ENCODE measurements at regions not wholly inside any gene's neighbourhood (a gene's known extent, or its start where the extent isn't known, plus 50 kb on each side); places are given as distances from the start of the nearest gene placed in this dataset.

GRCh38 chr10:23514321-23514720, 75.4 kb downstream of the OTUD1 start:
- no peak overlapping the region for H3K27ac ChIP-seq
- H3K9me3 ChIP-seq = no peaks in the 10 kb centered on the region
- TF ChIP-seq EP300 (IDR thresholded peaks at IDR 0.05) (no peak), POLR2AphosphoS5 (IDR thresholded peaks at IDR 0.05) (no peak), CTCF (IDR thresholded peaks at IDR 0.05) (no peak)
- DNase-seq = no peak
- no peaks in the 10 kb centered on the region for H3K36me3 ChIP-seq
- H3K4me3 ChIP-seq = no peak overlapping the region
- 61 to 72% methylated on average over 4 of the region's 4 CpGs for WGBS, 2 donors
- intact Hi-C loops (cut with DNase I) = no loop called here
- H3K27me3 ChIP-seq = no peaks in the 10 kb centered on the region
- no peaks in the 10 kb centered on the region for H3K4me1 ChIP-seq

GRCh38 chr10:23516530-23516929, 77.7 kb downstream of the OTUD1 start:
- DNase-seq = no peak
- intact Hi-C loops (cut with DNase I) = no loop called here
- WGBS, 2 donors = 26% methylated on average over 3 of the region's 3 CpGs
- H3K9me3 ChIP-seq = no peaks in the 10 kb centered on the region
- no peak overlapping the region for H3K4me3 ChIP-seq
- H3K4me1 ChIP-seq = no peaks in the 10 kb centered on the region
- H3K36me3 ChIP-seq = no peaks in the 10 kb centered on the region
- no peaks in the 10 kb centered on the region for H3K27me3 ChIP-seq
- TF ChIP-seq POLR2A (IDR thresholded peaks at IDR 0.05) (no peak), CTCF (IDR thresholded peaks at IDR 0.05) (no peak), POLR2AphosphoS5 (IDR thresholded peaks at IDR 0.05) (no peak), EP300 (IDR thresholded peaks at IDR 0.05) (no peak)
- H3K27ac ChIP-seq = no peak overlapping the region

GRCh38 chr10:23517155-23517554, 78.3 kb downstream of the OTUD1 start:
- H3K9me3 ChIP-seq = no peaks in the 10 kb centered on the region
- no peaks in the 10 kb centered on the region for H3K4me1 ChIP-seq
- intact Hi-C loops (cut with DNase I) = no loop called here
- H3K4me3 ChIP-seq = no peak overlapping the region
- H3K27me3 ChIP-seq = no peaks in the 10 kb centered on the region
- H3K27ac ChIP-seq = no peak overlapping the region
- no peak for TF ChIP-seq EP300 (IDR thresholded peaks at IDR 0.05)
- TF ChIP-seq POLR2AphosphoS5 (IDR thresholded peaks at IDR 0.05) = no peak
- TF ChIP-seq POLR2A (IDR thresholded peaks at IDR 0.05) = no peak
- no peak for TF ChIP-seq CTCF (IDR thresholded peaks at IDR 0.05)
- WGBS, 2 donors = 72 to 77% methylated on average over 2 of the region's 2 CpGs
- H3K36me3 ChIP-seq = no peaks in the 10 kb centered on the region
- DNase-seq = no peak

GRCh38 chr10:23521735-23522134, 82.9 kb downstream of the OTUD1 start:
- H3K36me3 ChIP-seq = no peaks in the 10 kb centered on the region
- no peaks in the 10 kb centered on the region for H3K9me3 ChIP-seq
- no peak for TF ChIP-seq POLR2A (IDR thresholded peaks at IDR 0.05)
- no peak for TF ChIP-seq POLR2AphosphoS5 (IDR thresholded peaks at IDR 0.05)
- TF ChIP-seq CTCF (IDR thresholded peaks at IDR 0.05) = no peak
- TF ChIP-seq EP300 (IDR thresholded peaks at IDR 0.05) = no peak
- 63 to 87% methylated on average over 1 of the region's 1 CpG for WGBS, 2 donors
- no peak overlapping the region for H3K27ac ChIP-seq
- H3K4me3 ChIP-seq = no peak overlapping the region
- H3K4me1 ChIP-seq = no peaks in the 10 kb centered on the region
- H3K27me3 ChIP-seq = no peaks in the 10 kb centered on the region
- no peak for DNase-seq
- intact Hi-C loops (cut with DNase I) = no loop called here

- intact Hi-C loops (cut with DNase I) = no loop called here
- Histone ChIP-seq H3K27ac (no peak overlapping the region), H3K27me3 (no peaks in the 10 kb centered on the region), H3K9me3 (no peaks in the 10 kb centered on the region), H3K4me3 (no peak overlapping the region), H3K36me3 (no peaks in the 10 kb centered on the region), H3K4me1 (no peaks in the 10 kb centered on the region)
- 65 to 76% methylated on average over 4 of the region's 4 CpGs for WGBS, 2 donors
- TF ChIP-seq EP300 (IDR thresholded peaks at IDR 0.05) = no peak
- TF ChIP-seq CTCF (IDR thresholded peaks at IDR 0.05) = no peak
- TF ChIP-seq POLR2AphosphoS5 (IDR thresholded peaks at IDR 0.05) = no peak
- no peak for TF ChIP-seq POLR2A (IDR thresholded peaks at IDR 0.05)
- DNase-seq = no peak
These were observed 83.5 kb downstream of the OTUD1 start for GRCh38 chr10:23522345-23522744.

Measured in sigmoid colon (tissue), 6 donors.